HCT116 (cell line): ENCODE measurements at regions not wholly inside any gene's neighbourhood (a gene's known extent, or its start where the extent isn't known, plus 50 kb on each side); places are given as distances from the start of the nearest gene placed in this dataset.

Experiments
- ATAC-seq: fragments of 200-7000 bp; cut with Tn5 transposase; 2 replicates; pipeline ENCODE4 v1.9.1; 2020; ENCODE audit warnings: mild to moderate bottlenecking, moderate library complexity
- BruUV-seq: library from RNA; stranded (reverse); fragments of 400-500 nt; replicated peaks from 2 replicates; lab custom pipeline; 2021; lab: Mats Ljungman, UMichigan
- CTCF ChIA-PET: fragments of 300-600 bp; sonication (Branson Sonifier 250); formaldehyde crosslinking; loops from one replicate; lab custom pipeline; 2021; ENCODE audit warnings: antibody characterized with exemption; lab: Charles Lee
- POLR2A ChIA-PET: fragments of 300-600, 350-600 bp; sonication (Branson Sonifier 250); formaldehyde crosslinking; loops from one replicate; lab custom pipeline; 2021; ENCODE audit warnings: antibody characterized with exemption; lab: Charles Lee
- RAD21 ChIA-PET, 2 experiments: fragments of 300-600 bp; sonication (Branson Sonifier 250); formaldehyde crosslinking; loops; one replicate each; lab custom pipeline; 2023; ENCODE audit warnings: low total read pairs in 2 of 2; ENCODE audit not compliant: uncharacterized antibody in 2 of 2, unreplicated experiment in 2 of 2, low non-redundant PET in 1 of 2; lab: Charles Lee
- DNase-seq: peaks from one replicate; pipeline ENCODE4 v3.0.0-alpha.2; 2010; ENCODE audit warnings: low read depth, low spot score
- H2AFZ ChIP-seq: fragments of 200-600 bp; shearing (Covaris generic), sonication (generic); 2 replicates; pipeline ENCODE4 v1.6.1; 2017; ENCODE audit warnings: low read depth, mixed run types, mixed read lengths, antibody characterized with exemption, low read length; ENCODE audit not compliant: poor library complexity, severe bottlenecking
- H3K27ac ChIP-seq: 2 replicates; pipeline ENCODE4 v1.5.1; 2012; ENCODE audit warnings: low read depth, low read length
- H3K27me3 ChIP-seq: fragments of 200-600 bp; sonication (generic); 2 replicates; pipeline ENCODE4 v1.6.1; 2016; ENCODE audit warnings: mixed run types, low read length, mixed read lengths; ENCODE audit not compliant: insufficient read depth
- H3K36me3 ChIP-seq, 2 experiments: fragments of 200-500 bp in 1 of 2; fragments of 200-600 bp in 1 of 2; sonication (Bioruptor generic) in 1 of 2; sonication (generic) in 1 of 2; 2 replicates each; pipeline versions ENCODE4 v1.5.1 to v1.6.1; 2014 to 2016; ENCODE audit warnings: low read length in 2 of 2, inconsistent platforms in 1 of 2, mixed read lengths in 1 of 2, mixed run types in 1 of 2; ENCODE audit not compliant: insufficient read depth in 2 of 2, control insufficient read depth in 1 of 2
- H3K4me1 ChIP-seq, 2 experiments: fragments of 200-600 bp in 1 of 2; sonication (generic) in 1 of 2; 2 replicates each; pipeline versions ENCODE4 v1.5.1 to v1.6.1; 2012 to 2017; ENCODE audit warnings: low read length in 2 of 2, inconsistent platforms in 1 of 2, mild to moderate bottlenecking in 1 of 2, mixed read lengths in 1 of 2, mixed run types in 1 of 2, moderate library complexity in 1 of 2; ENCODE audit not compliant: insufficient read depth in 2 of 2, control insufficient read depth in 1 of 2
- H3K4me2 ChIP-seq: fragments of 200-600 bp; sonication (generic); 2 replicates; pipeline ENCODE4 v1.6.1; 2017; ENCODE audit warnings: mixed run types, low read length, mixed read lengths
- H3K4me3 ChIP-seq, 2 experiments: fragments of 200-600 bp in 1 of 2; sonication (generic) in 1 of 2; replicated peaks in 1 of 2; 2 replicates each; pipeline ENCODE4 v1.5.1; 2011 to 2016; ENCODE audit warnings: low read length in 2 of 2, control low read depth in 1 of 2, low read depth in 1 of 2, mild to moderate bottlenecking in 1 of 2, mixed read lengths in 1 of 2, mixed run types in 1 of 2
- H3K79me2 ChIP-seq: fragments of 200-600 bp; sonication (generic); 2 replicates; pipeline ENCODE4 v1.6.1; 2017; ENCODE audit warnings: mild to moderate bottlenecking, mixed run types, low read length, moderate library complexity, mixed read lengths; ENCODE audit not compliant: insufficient read depth
- H3K9ac ChIP-seq: fragments of 200-600 bp; sonication (generic); 2 replicates; pipeline ENCODE4 v1.6.1; 2016; ENCODE audit warnings: low read length, mixed read lengths
- H3K9me2 ChIP-seq: fragments of 200-600 bp; sonication (generic), shearing (Covaris generic); 2 replicates; pipeline ENCODE4 v1.6.1; 2017; ENCODE audit warnings: mixed run types, mild to moderate bottlenecking, moderate library complexity; ENCODE audit not compliant: insufficient read depth
- H3K9me3 ChIP-seq, 2 experiments: fragments of 200-500 bp in 1 of 2; fragments of 200-600 bp in 1 of 2; sonication (Bioruptor generic) in 1 of 2; sonication (generic) in 1 of 2; 2 replicates each; pipeline ENCODE4 v1.6.1; 2014 to 2017; ENCODE audit warnings: low read length in 2 of 2, mixed read lengths in 2 of 2, inconsistent platforms in 1 of 2, low read depth in 1 of 2, mild to moderate bottlenecking in 1 of 2, mixed run types in 1 of 2, moderate library complexity in 1 of 2; ENCODE audit not compliant: control insufficient read depth in 1 of 2, insufficient read depth in 1 of 2
- H4K20me1 ChIP-seq: fragments of 200-600 bp; sonication (generic), shearing (Covaris generic); 2 replicates; pipeline ENCODE4 v1.6.1; 2017; ENCODE audit warnings: mixed run types, mild to moderate bottlenecking, moderate library complexity; ENCODE audit not compliant: insufficient read depth
- ATF3 ChIP-seq: IDR thresholded peaks from 2 replicates; pipeline ENCODE4 v1.6.1; 2012
- CBX3 ChIP-seq: IDR thresholded peaks from 2 replicates; pipeline ENCODE4 v1.6.1; 2012; ENCODE audit warnings: low read depth
- CEBPB ChIP-seq: IDR thresholded peaks from 2 replicates; pipeline ENCODE4 v1.6.1; 2012; ENCODE audit warnings: low read depth
- CTCF ChIP-seq, 3 experiments: fragments of 200-600 bp in 1 of 3; sonication (generic) in 1 of 3; IDR thresholded peaks in 2 of 3; conservative IDR thresholded peaks in 1 of 3; 2 replicates each; pipeline ENCODE4 v1.5.1; 2012 to 2017; ENCODE audit warnings: low read depth in 2 of 3, low read length in 2 of 3, antibody characterized with exemption in 1 of 3, borderline replicate concordance in 1 of 3, control low read depth in 1 of 3, mild to moderate bottlenecking in 1 of 3, mixed read lengths in 1 of 3, mixed run types in 1 of 3, moderate library complexity in 1 of 3; ENCODE audit not compliant: insufficient read depth in 1 of 3
- EZH2 ChIP-seq: fragments of 200-600 bp; sonication (generic); IDR thresholded peaks from 2 replicates; pipeline ENCODE4 v1.6.1; 2017; ENCODE audit warnings: antibody characterized with exemption, mixed run types
- EZH2phosphoT487 ChIP-seq: fragments of 200-600 bp; IDR thresholded peaks from 2 replicates; pipeline ENCODE4 v1.6.1; 2018; ENCODE audit warnings: antibody characterized with exemption, borderline replicate concordance
- FOSL1 ChIP-seq: IDR thresholded peaks from 2 replicates; pipeline ENCODE4 v1.6.1; 2012; ENCODE audit warnings: low read depth
- JUND ChIP-seq: IDR thresholded peaks from 2 replicates; pipeline ENCODE4 v1.6.1; 2012
- MAX ChIP-seq: IDR thresholded peaks from 2 replicates; pipeline ENCODE4 v1.6.1; 2012
- POLR2AphosphoS5 ChIP-seq: IDR thresholded peaks from 2 replicates; pipeline ENCODE4 v1.6.1; 2011; ENCODE audit warnings: mild to moderate bottlenecking, low read depth, low read length, moderate library complexity
- RAD21 ChIP-seq: IDR thresholded peaks from 2 replicates; pipeline ENCODE4 v1.6.1; 2012; ENCODE audit warnings: low read depth, mild to moderate bottlenecking
- REST ChIP-seq: IDR thresholded peaks from 2 replicates; pipeline ENCODE4 v1.6.1; 2012; ENCODE audit warnings: low read depth
- SIN3A ChIP-seq: IDR thresholded peaks from 2 replicates; pipeline ENCODE4 v1.6.1; 2012; ENCODE audit warnings: low read depth
- SRF ChIP-seq: IDR thresholded peaks from 2 replicates; pipeline ENCODE4 v1.6.1; 2012; ENCODE audit warnings: low read depth
- TCF7L2 ChIP-seq: IDR thresholded peaks from 2 replicates; pipeline ENCODE4 v1.7.0; 2011; ENCODE audit warnings: borderline replicate concordance, inconsistent platforms; ENCODE audit not compliant: insufficient read depth, insufficient read length; ENCODE audit errors: extremely low read depth
- YY1 ChIP-seq: IDR thresholded peaks from 2 replicates; pipeline ENCODE4 v1.6.1; 2011; ENCODE audit warnings: low read length, low read depth, moderate library complexity, mild to moderate bottlenecking; ENCODE audit not compliant: insufficient replicate concordance; ENCODE audit errors: extremely low read depth
- ZBTB33 ChIP-seq: IDR thresholded peaks from 2 replicates; pipeline ENCODE4 v1.6.1; 2011; ENCODE audit warnings: mild to moderate bottlenecking, low read length, moderate library complexity; ENCODE audit not compliant: insufficient replicate concordance; ENCODE audit errors: extremely low read depth
- ZFX ChIP-seq: fragments of 450-650 bp; IDR thresholded peaks from 2 replicates; pipeline ENCODE4 v1.6.1; 2017
- ZNF274 ChIP-seq: fragments of 200-500 bp; sonication (Bioruptor generic); IDR thresholded peaks from 2 replicates; pipeline ENCODE4 v1.6.1; 2014; ENCODE audit warnings: mild to moderate bottlenecking, low read depth, low read length, inconsistent platforms
- intact Hi-C: fragments of 100-400 bp; cut with micrococcal nuclease; formaldehyde crosslinking; loops from 2 replicates; pipeline ENCODE4 v1.10.0; 2022

- Histone ChIP-seq H3K27ac (no peak overlapping the region), H3K27me3 (no peaks in the 10 kb centered on the region), H3K9ac (no peak overlapping the region), H3K79me2 (no peaks in the 10 kb centered on the region), H4K20me1 (no peaks in the 10 kb centered on the region), H2AFZ (no peak overlapping the region), H3K9me2 (no peaks in the 10 kb centered on the region), H3K36me3 (no peaks in the 10 kb centered on the region), H3K4me1 (no peaks in the 10 kb centered on the region), H3K4me2 (no peak overlapping the region), H3K9me3 (no peaks in the 10 kb centered on the region), H3K4me3 (no peak overlapping the region)
- ATAC-seq (no peak), DNase-seq (no peak)
- no TSS peak for BruUV-seq
- intact Hi-C loops: no loop called here
- CTCF ChIA-PET: no interaction called here
- POLR2A ChIA-PET: no interaction called here
- RAD21 ChIA-PET: no interaction called here
- TF ChIP-seq RAD21 (no peak), ZBTB33 (no peak), TCF7L2 (no peak), SRF (no peak), SIN3A (no peak), JUND (no peak), EZH2phosphoT487 (no peak), ZFX (no peak), POLR2AphosphoS5 (no peak), EZH2 (no peak), REST (no peak), CBX3 (no peak), YY1 (no peak), ATF3 (no peak), MAX (no peak), FOSL1 (no peak), ZNF274 (no peak), CEBPB (no peak), CTCF (IDR thresholded peaks at IDR 0.05 in 2 of 3, conservative IDR thresholded peaks at IDR 0.05 in 1 of 3; ENCODE audit: borderline replicate concordance in 1 of 3, insufficient read depth in 1 of 3, low read depth in 2 of 3, low read length in 2 of 3) (no peak)
Observed at GRCh38 chr2:53058526-53058925, 709.1 kb upstream of the CHAC2 start.
